ENCODE measurements at regions not wholly inside any gene's neighbourhood (a gene's known extent, or its start where the extent isn't known, plus 50 kb on each side); places are given as distances from the start of the nearest gene placed in this dataset.

- H3K27me3 Mint-ChIP-seq (ENCODE audit: insufficient read depth, unreplicated experiment) = no peaks in the 10 kb centered on the region
- no peaks in the 10 kb centered on the region for H3K9me3 ChIP-seq
- no TSS peak for BruUV-seq (replicated peaks)
Measured at GRCh38 chr6:168244961-168245551, 74.5 kb downstream of the DACT2 start.

GRCh38 chr6:168243812-168244376 is 75.7 kb downstream of the DACT2 start:
- no peak overlapping the region for H3K27ac Mint-ChIP-seq (ENCODE audit: unreplicated experiment)
- POLR2A ChIA-PET = no interaction called here

More at GRCh38 chr6:168244961-168245551, 74.5 kb downstream of the DACT2 start:
- ChIA-PET POLR2A (no interaction called here), CTCF (no interaction called here)
- Histone ChIP-seq H3K4me3 (ENCODE audit: low read depth, low read length) (no peak overlapping the region), H3K27me3 (replicated peaks; ENCODE audit: control insufficient read depth, insufficient read depth, low read length) (no peaks in the 10 kb centered on the region), H3K36me3 (ENCODE audit: control insufficient read depth, insufficient read depth, low read length) (no peaks in the 10 kb centered on the region), H3K4me1 (peaks cover 31% of the 10 kb centered on the region)
- no peaks in the 10 kb centered on the region for H3K9me3 Mint-ChIP-seq (ENCODE audit: unreplicated experiment)
- no peak for DNase-seq
- TF ChIP-seq, protein P1, sequence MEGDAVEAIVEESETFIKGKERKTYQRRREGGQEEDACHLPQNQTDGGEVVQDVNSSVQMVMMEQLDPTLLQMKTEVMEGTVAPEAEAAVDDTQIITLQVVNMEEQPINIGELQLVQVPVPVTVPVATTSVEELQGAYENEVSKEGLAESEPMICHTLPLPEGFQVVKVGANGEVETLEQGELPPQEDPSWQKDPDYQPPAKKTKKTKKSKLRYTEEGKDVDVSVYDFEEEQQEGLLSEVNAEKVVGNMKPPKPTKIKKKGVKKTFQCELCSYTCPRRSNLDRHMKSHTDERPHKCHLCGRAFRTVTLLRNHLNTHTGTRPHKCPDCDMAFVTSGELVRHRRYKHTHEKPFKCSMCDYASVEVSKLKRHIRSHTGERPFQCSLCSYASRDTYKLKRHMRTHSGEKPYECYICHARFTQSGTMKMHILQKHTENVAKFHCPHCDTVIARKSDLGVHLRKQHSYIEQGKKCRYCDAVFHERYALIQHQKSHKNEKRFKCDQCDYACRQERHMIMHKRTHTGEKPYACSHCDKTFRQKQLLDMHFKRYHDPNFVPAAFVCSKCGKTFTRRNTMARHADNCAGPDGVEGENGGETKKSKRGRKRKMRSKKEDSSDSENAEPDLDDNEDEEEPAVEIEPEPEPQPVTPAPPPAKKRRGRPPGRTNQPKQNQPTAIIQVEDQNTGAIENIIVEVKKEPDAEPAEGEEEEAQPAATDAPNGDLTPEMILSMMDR (IDR thresholded peaks at IDR 0.05; ENCODE audit: insufficient read depth in 1 of 2, low read depth in 1 of 2, low read length in 1 of 2, severe bottlenecking in 1 of 2, unreplicated experiment in 1 of 2) = no peak
- no peak overlapping the region for H3K27ac Mint-ChIP-seq (ENCODE audit: unreplicated experiment)
- peaks cover 8% of the 10 kb centered on the region for H3K4me1 Mint-ChIP-seq (ENCODE audit: low read depth, unreplicated experiment)
- no peaks in the 10 kb centered on the region for H3K36me3 Mint-ChIP-seq (ENCODE audit: insufficient read depth, unreplicated experiment)
- intact Hi-C loops (cut with micrococcal nuclease; ENCODE audit: unreplicated experiment) = no loop called here
- H3K4me3 Mint-ChIP-seq (ENCODE audit: unreplicated experiment) = no peak overlapping the region

GRCh38 chr6:168242940-168243225 is 76.7 kb downstream of the DACT2 start:
- POLR2A ChIA-PET = no interaction called here
- H3K4me1 Mint-ChIP-seq (ENCODE audit: low read depth, unreplicated experiment) = no peaks in the 10 kb centered on the region
- Histone ChIP-seq H3K9me3 (no peaks in the 10 kb centered on the region), H3K27me3 (replicated peaks; ENCODE audit: control insufficient read depth, insufficient read depth, low read length) (no peaks in the 10 kb centered on the region), H3K36me3 (ENCODE audit: control insufficient read depth, insufficient read depth, low read length) (no peaks in the 10 kb centered on the region), H3K4me1 (peaks cover 19% of the 10 kb centered on the region), H3K4me3 (ENCODE audit: low read depth, low read length) (no peak overlapping the region)
- no TSS peak for BruUV-seq (replicated peaks)
- no peaks in the 10 kb centered on the region for H3K9me3 Mint-ChIP-seq (ENCODE audit: unreplicated experiment)
- no peak overlapping the region for H3K4me3 Mint-ChIP-seq (ENCODE audit: unreplicated experiment)
- no peak for DNase-seq
- CTCF ChIA-PET = no interaction called here
- no peaks in the 10 kb centered on the region for H3K27me3 Mint-ChIP-seq (ENCODE audit: insufficient read depth, unreplicated experiment)
- H3K36me3 Mint-ChIP-seq (ENCODE audit: insufficient read depth, unreplicated experiment) = no peaks in the 10 kb centered on the region
- intact Hi-C loops (cut with micrococcal nuclease; ENCODE audit: unreplicated experiment) = no loop called here
- TF ChIP-seq, protein P1 (IDR thresholded peaks at IDR 0.05; ENCODE audit: insufficient read depth in 1 of 2, low read depth in 1 of 2, low read length in 1 of 2, severe bottlenecking in 1 of 2, unreplicated experiment in 1 of 2) = no peak
- no peak overlapping the region for H3K27ac Mint-ChIP-seq (ENCODE audit: unreplicated experiment)

More at GRCh38 chr6:168243812-168244376, 75.7 kb downstream of the DACT2 start:
- peaks cover 3% of the 10 kb centered on the region for H3K4me1 Mint-ChIP-seq (ENCODE audit: low read depth, unreplicated experiment)
- H3K36me3 ChIP-seq (ENCODE audit: control insufficient read depth, insufficient read depth, low read length) = no peaks in the 10 kb centered on the region
- no peaks in the 10 kb centered on the region for H3K36me3 Mint-ChIP-seq (ENCODE audit: insufficient read depth, unreplicated experiment)
- CTCF ChIA-PET = no interaction called here
- DNase-seq = no peak
- H3K27me3 ChIP-seq (replicated peaks; ENCODE audit: control insufficient read depth, insufficient read depth, low read length) = no peaks in the 10 kb centered on the region
- no peak overlapping the region for H3K4me3 Mint-ChIP-seq (ENCODE audit: unreplicated experiment)
- intact Hi-C loops (cut with micrococcal nuclease; ENCODE audit: unreplicated experiment) = no loop called here
- H3K4me3 ChIP-seq (ENCODE audit: low read depth, low read length) = no peak overlapping the region
- H3K9me3 ChIP-seq = no peaks in the 10 kb centered on the region
- no TSS peak for BruUV-seq (replicated peaks)
- H3K9me3 Mint-ChIP-seq (ENCODE audit: unreplicated experiment) = no peaks in the 10 kb centered on the region
- TF ChIP-seq, protein P1 (IDR thresholded peaks at IDR 0.05; ENCODE audit: insufficient read depth in 1 of 2, low read depth in 1 of 2, low read length in 1 of 2, severe bottlenecking in 1 of 2, unreplicated experiment in 1 of 2) = no peak
- H3K4me1 ChIP-seq = peaks cover 26% of the 10 kb centered on the region
- H3K27me3 Mint-ChIP-seq (ENCODE audit: insufficient read depth, unreplicated experiment) = no peaks in the 10 kb centered on the region

All from Caco-2 (cell line).